PC-3 (cell line): ENCODE measurements at regions not wholly inside any gene's neighbourhood (a gene's known extent, or its start where the extent isn't known, plus 50 kb on each side); places are given as distances from the start of the nearest gene placed in this dataset.

Source experiments
- ATAC-seq: fragments of 200-7000 bp; cut with Tn5 transposase; 2 replicates; pipeline ENCODE4 v1.9.1; 2020; ENCODE audit warnings: mild to moderate bottlenecking, moderate library complexity
- BruUV-seq: library from RNA; stranded (reverse); fragments of 400-500 nt; replicated peaks from 2 replicates; lab custom pipeline; 2021; lab: Mats Ljungman, UMichigan
- CTCF ChIA-PET: fragments of 300-600 bp; sonication (Branson Sonifier 250); formaldehyde crosslinking; loops from one replicate; lab custom pipeline; 2022; ENCODE audit warnings: antibody characterized with exemption; lab: Charles Lee
- POLR2A ChIA-PET: fragments of 300-600 bp; sonication (Branson Sonifier 250); formaldehyde crosslinking; loops from one replicate; lab custom pipeline; 2022; ENCODE audit warnings: antibody characterized with exemption; ENCODE audit not compliant: unreplicated experiment; lab: Charles Lee
- DNase-seq: peaks from one replicate; pipeline ENCODE4 v3.0.0-alpha.2; 2015
- H2AFZ ChIP-seq: fragments of 300-600 bp; sonication (generic); 2 replicates; pipeline ENCODE4 v1.6.0; 2016; ENCODE audit warnings: antibody characterized with exemption, low read length
- H3F3A ChIP-seq: fragments of 300-600 bp; sonication (generic); one replicate; pipeline ENCODE4 v1.6.0; 2017; ENCODE audit warnings: antibody characterized with exemption, low read length, control low read depth, mild to moderate bottlenecking; ENCODE audit not compliant: unreplicated experiment
- H3K27ac ChIP-seq: fragments of 300-600 bp; sonication (generic); 2 replicates; pipeline ENCODE4 v1.5.1; 2016; ENCODE audit warnings: mild to moderate bottlenecking, low read length
- H3K27me3 ChIP-seq: fragments of 300-600 bp; sonication (generic); 2 replicates; pipeline ENCODE4 v1.6.1; 2016; ENCODE audit warnings: low read length, mixed read lengths
- H3K36me3 ChIP-seq: fragments of 300-600 bp; sonication (generic); 2 replicates; pipeline ENCODE4 v1.6.1; 2016; ENCODE audit warnings: low read depth, mixed run types, low read length, mixed read lengths
- H3K4me1 ChIP-seq: fragments of 300-600 bp; sonication (generic); 2 replicates; pipeline ENCODE4 v1.5.1; 2016; ENCODE audit warnings: low read length; ENCODE audit not compliant: insufficient read depth
- H3K4me2 ChIP-seq: fragments of 300-600 bp; sonication (generic); 2 replicates; pipeline ENCODE4 v1.6.0; 2016; ENCODE audit warnings: low read length
- H3K4me3 ChIP-seq: fragments of 300-600 bp; sonication (generic); 2 replicates; pipeline ENCODE4 v1.5.1; 2016; ENCODE audit warnings: mild to moderate bottlenecking, low read length, mixed read lengths
- H3K79me2 ChIP-seq: fragments of 300-600 bp; sonication (generic); 2 replicates; pipeline ENCODE4 v1.6.1; 2017; ENCODE audit warnings: low read length, mixed read lengths
- H3K9ac ChIP-seq: fragments of 300-600 bp; sonication (generic); 2 replicates; pipeline ENCODE4 v1.6.0; 2016; ENCODE audit warnings: mild to moderate bottlenecking, low read length
- H3K9me2 ChIP-seq: fragments of 300-600 bp; sonication (generic); replicated peaks from 2 replicates; pipeline ENCODE4 v1.6.1; 2016; ENCODE audit warnings: mixed run types, low read length, mixed read lengths
- H3K9me3 ChIP-seq: fragments of 300-600 bp; sonication (generic); 2 replicates; pipeline ENCODE4 v1.6.1; 2016; ENCODE audit warnings: low read length, mixed read lengths
- H4K20me1 ChIP-seq: fragments of 300-600 bp; sonication (generic); 2 replicates; pipeline ENCODE4 v1.6.1; 2016; ENCODE audit warnings: low read length, mixed read lengths
- CTCF ChIP-seq: fragments of 300-600 bp; sonication (generic); conservative IDR thresholded peaks from 2 replicates; pipeline ENCODE4 v1.5.1; 2017; ENCODE audit warnings: antibody characterized with exemption, low read depth, mild to moderate bottlenecking, low read length
- EZH2 ChIP-seq: fragments of 300-600 bp; sonication (generic); IDR thresholded peaks from one replicate; pipeline ENCODE4 v1.6.1; 2017; ENCODE audit warnings: antibody characterized with exemption, mild to moderate bottlenecking, low read length; ENCODE audit not compliant: unreplicated experiment
- EZH2phosphoT487 ChIP-seq: fragments of 300-600 bp; sonication (generic); IDR thresholded peaks from 2 replicates; pipeline ENCODE4 v1.6.1; 2018; ENCODE audit warnings: mild to moderate bottlenecking, antibody characterized with exemption, low read length, borderline replicate concordance
- intact Hi-C: fragments of 100-400 bp; cut with micrococcal nuclease; formaldehyde crosslinking; loops from 2 replicates; pipeline ENCODE4 v1.9.0; 2023

DNA sequence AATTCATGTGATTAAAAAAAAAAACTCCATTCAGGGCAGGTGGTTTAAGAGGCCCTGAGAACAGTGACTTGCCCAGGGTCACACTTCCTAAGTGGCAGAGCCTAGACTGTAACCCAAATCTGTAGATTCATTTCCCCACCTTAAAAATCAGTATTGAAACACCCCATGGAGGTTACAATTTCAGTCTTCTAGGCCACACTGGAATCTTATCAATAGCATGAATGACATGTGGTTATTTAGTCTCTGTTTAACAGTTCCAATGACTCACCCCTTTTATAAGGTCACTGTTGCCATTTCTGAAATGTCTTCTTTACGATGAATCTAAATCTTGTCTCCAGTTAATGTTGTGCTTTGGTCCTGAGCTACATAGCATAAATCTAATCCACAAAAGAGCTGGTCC is 262.3 kb upstream of the GRIP1 start:
- H4K20me1 ChIP-seq: no peaks in the 10 kb centered on the region
- H2AFZ ChIP-seq: no peak overlapping the region
- H3F3A ChIP-seq: no peaks in the 10 kb centered on the region
- DNase-seq: peak; percentile 46
- POLR2A ChIA-PET: no interaction called here
- H3K4me1 ChIP-seq: peaks cover 11% of the 10 kb centered on the region
- H3K36me3 ChIP-seq: no peaks in the 10 kb centered on the region
- H3K9me2 ChIP-seq: no peaks in the 10 kb centered on the region
- no peak overlapping the region for H3K9ac ChIP-seq
- TF ChIP-seq CTCF (no peak), EZH2 (no peak), EZH2phosphoT487 (no peak)
- intact Hi-C loops: no loop called here
- no TSS peak for BruUV-seq
- peak; percentile 55 for ATAC-seq
- no peak overlapping the region for H3K4me3 ChIP-seq
- H3K27me3 ChIP-seq: no peaks in the 10 kb centered on the region
- CTCF ChIA-PET: no interaction called here
- H3K79me2 ChIP-seq: no peaks in the 10 kb centered on the region
- H3K9me3 ChIP-seq: no peaks in the 10 kb centered on the region
- no peak overlapping the region for H3K27ac ChIP-seq
- no peak overlapping the region for H3K4me2 ChIP-seq

DNA sequence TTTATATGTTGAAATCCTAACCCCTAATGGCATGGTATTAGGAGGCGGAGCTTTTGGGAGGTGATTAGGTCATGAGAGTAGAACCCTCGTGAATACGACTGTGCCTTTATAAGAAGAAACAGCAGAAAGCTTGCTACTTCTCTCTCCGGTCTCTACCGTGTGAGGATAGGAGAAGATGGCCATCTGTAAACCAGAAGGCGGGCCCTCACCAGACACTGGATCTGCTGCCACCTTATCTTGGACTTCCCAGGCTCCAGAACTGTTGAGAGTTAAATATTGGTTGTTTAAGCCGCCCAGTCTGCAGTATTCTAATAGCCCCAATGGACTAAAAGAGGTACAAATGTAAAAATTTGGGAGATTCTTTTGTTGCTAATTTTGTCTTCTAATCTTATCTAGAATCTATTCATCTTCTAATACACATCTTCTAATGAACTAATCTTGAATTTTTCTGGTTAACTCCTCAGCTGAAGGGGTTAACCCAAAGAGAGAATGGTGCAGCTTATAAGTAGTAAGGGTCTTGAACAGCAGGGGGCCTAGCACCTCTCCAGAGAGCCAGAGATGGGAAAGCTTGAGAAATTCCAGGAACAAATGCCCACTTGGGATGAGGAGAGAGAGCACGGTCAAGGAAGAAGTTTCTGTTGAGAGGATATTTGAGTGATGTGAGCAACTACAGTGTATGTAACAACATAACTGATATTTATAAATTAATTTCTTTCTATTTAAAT is 264.0 kb upstream of the GRIP1 start:
- Histone ChIP-seq H4K20me1 (no peaks in the 10 kb centered on the region), H3K4me2 (no peak overlapping the region), H3K9me2 (no peaks in the 10 kb centered on the region), H3K4me3 (no peak overlapping the region), H2AFZ (no peak overlapping the region), H3K27me3 (no peaks in the 10 kb centered on the region), H3K9ac (no peak overlapping the region), H3K27ac (no peak overlapping the region), H3F3A (no peaks in the 10 kb centered on the region), H3K9me3 (no peaks in the 10 kb centered on the region), H3K79me2 (no peaks in the 10 kb centered on the region), H3K36me3 (no peaks in the 10 kb centered on the region), H3K4me1 (peaks cover 11% of the 10 kb centered on the region)
- intact Hi-C loops: no loop called here
- CTCF ChIA-PET: no interaction called here
- POLR2A ChIA-PET: no interaction called here
- ATAC-seq: no peak
- DNase-seq: no peak
- TF ChIP-seq EZH2 (no peak), CTCF (peak; percentile 28; the same call in 1 of the 2 replicates)
- no TSS peak for BruUV-seq

- ChIA-PET POLR2A (no interaction called here), CTCF (no interaction called here)
- no peaks in the 10 kb centered on the region for H3K79me2 ChIP-seq
- H3K27ac ChIP-seq: no peak overlapping the region
- no peaks in the 10 kb centered on the region for H3K36me3 ChIP-seq
- no peak overlapping the region for H3K4me3 ChIP-seq
- no TSS peak for BruUV-seq
- DNase-seq (no peak), ATAC-seq (no peak)
- H4K20me1 ChIP-seq: no peaks in the 10 kb centered on the region
- no peaks in the 10 kb centered on the region for H3K27me3 ChIP-seq
- no peaks in the 10 kb centered on the region for H3F3A ChIP-seq
- H2AFZ ChIP-seq: no peak overlapping the region
- intact Hi-C loops: no loop called here
- no peak for TF ChIP-seq EZH2phosphoT487
- no peak for TF ChIP-seq CTCF
- TF ChIP-seq EZH2: no peak
- H3K4me2 ChIP-seq: no peak overlapping the region
- H3K9me3 ChIP-seq: no peaks in the 10 kb centered on the region
- no peak overlapping the region for H3K9ac ChIP-seq
- no peaks in the 10 kb centered on the region for H3K9me2 ChIP-seq
- peaks cover 11% of the 10 kb centered on the region for H3K4me1 ChIP-seq
These were observed 265.5 kb upstream of the GRIP1 start for GRCh38 chr12:66944365-66944764.
